Suppressor macrophage treated with lipopolysaccharide for 1 hour (primary cell): ENCODE measurements at regions not wholly inside any gene's neighbourhood (a gene's known extent, or its start where the extent isn't known, plus 50 kb on each side); places are given as distances from the start of the nearest gene placed in this dataset.
"Not testable (repeated sequence)": the region's sequence is repeated elsewhere in the genome, so short reads cannot be mapped to it uniquely, and the experiment has no call there.

ENCODE experiments used
- DNase-seq, 3 donors: peaks; one replicate each; pipeline ENCODE4 v3.0.0-alpha.2; 2020 to 2022

DNA sequence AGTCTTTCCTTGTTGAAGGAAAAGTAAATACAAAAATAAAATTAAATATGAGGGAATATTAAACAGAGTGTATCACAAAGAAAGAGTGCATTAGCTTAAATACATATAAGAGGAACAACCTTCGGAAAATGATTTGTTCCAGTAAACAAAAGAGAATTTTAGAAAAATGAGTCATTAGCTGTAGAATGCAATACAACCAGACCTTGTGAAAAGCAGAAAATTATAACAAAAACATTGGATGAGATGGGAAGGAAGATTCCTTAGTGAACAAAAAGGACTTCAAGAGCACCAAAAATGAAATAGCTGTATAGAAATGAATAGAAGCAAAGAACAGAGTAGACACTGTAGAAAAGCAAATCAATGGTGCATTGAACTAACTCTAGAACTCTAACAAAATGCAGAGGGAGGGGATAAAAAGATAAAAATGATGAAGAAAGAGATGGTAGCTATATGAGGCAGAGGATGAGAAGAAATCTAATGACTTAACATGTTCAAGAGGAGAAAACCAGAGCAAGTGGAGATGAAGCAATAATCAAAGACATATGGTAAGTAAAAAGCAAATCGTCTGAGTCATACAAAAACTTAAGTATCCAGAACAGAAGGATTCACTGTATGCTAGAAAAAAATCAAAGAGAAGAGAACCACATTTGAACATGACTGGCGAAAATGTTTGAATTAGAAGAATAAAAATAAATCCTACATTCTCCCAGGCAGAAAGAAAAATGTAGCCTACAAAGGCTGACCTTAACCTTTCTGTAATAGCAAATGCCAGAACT is 190.5 kb downstream of the TMEM26 start:
- DNase-seq, result no peak

DNA sequence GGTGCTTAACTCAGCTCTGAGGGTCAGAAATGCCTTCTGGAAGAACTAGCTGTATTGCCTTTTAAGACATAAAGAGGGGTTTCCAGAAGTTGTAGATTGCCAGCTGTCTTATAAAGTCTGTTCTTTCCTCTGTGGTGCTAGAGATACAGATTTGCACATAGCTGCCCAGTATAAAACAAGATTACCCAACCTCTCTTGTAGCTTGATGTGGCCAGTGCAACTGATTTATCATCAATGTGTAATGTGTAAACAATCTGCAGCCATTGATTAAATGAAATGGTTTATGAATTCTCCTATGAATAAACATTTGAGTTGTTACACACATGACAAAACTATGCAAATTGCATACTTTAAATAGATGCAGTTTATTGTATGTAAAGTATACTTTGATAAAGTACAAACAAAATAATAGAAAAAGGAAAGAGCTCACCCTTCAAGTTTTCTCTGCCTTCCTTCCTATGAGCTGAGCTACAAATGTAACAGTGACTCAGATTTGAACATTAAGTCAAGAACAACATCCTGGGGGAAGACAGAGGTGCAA is 195.2 kb downstream of the TMEM26 start:
- no peak for DNase-seq

- DNase-seq, result no peak
These were observed 196.0 kb downstream of the TMEM26 start for GRCh38 chr10:61257136-61257535.

- not testable (repeated sequence) for DNase-seq
These were observed 200.9 kb downstream of the TMEM26 start for GRCh38 chr10:61252326-61252725.

DNA sequence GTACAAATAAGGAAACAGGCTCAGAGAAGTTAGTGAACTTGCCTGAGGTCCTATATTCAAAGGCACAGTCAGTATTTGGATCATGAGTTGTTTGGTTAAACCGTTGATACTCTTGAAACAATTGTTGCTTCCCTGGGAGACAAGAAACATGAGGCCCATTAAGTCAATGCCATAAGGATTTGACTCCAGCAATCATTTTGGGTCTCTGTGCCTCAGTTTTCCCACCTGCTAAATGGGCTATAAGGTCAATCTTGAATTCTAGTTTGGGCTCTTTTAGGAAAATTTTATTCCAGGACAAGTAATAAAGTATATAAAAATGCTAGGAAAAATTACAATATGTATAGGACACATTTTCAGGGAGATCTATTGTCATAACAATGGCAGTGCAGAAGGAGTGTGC is 202.1 kb downstream of the TMEM26 start:
- no peak for DNase-seq

- DNase-seq, result no peak
These were observed 203.1 kb downstream of the TMEM26 start for GRCh38 chr10:61250131-61250530.

- no peak for DNase-seq
These were observed 205.2 kb downstream of the TMEM26 start for GRCh38 chr10:61248013-61248412.

DNA sequence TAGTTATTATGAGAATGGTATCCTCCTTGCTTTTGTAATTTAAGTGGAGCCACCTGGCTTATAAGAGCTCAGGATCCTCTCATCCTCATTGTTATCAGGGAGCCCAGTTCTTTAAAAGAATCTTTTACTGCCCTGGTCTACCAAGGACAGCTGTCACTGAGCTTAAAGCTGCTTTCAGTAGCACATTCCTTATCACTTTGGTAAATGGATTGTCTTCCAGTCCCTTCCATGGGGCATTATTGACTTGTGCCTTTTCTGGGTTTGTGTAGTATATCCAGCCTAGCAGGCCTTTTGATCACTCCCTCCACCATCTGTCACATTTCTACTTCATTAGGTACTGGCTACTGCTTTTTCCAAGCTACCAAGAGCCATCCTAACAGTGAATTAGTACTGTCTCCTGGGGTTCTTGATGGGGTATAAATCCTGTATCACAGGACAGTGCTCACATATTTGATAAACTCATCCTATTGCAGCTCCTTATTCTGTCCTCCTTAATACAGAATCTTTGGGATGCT is 208.9 kb downstream of the TMEM26 start:
- DNase-seq, result no peak

DNA sequence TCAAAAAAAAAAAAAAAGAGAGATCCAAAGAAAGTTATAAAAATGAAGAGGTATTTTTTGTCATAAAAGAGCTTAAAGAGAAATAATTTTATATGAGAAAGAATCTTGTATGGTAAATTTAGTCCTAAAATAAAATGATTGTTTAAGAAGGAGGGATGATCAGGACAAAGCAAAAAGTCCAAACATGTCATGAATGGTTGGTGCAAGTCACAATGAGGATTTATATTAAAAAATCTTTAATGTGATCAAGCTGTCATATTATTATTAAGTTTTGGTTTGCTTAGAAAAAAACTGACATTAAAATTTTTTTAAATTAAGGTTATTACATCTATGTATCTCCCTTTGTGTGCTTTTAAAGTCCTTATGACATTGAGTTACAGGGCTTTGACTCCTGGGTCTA is 220.4 kb downstream of the TMEM26 start:
- DNase-seq, result no peak

DNA sequence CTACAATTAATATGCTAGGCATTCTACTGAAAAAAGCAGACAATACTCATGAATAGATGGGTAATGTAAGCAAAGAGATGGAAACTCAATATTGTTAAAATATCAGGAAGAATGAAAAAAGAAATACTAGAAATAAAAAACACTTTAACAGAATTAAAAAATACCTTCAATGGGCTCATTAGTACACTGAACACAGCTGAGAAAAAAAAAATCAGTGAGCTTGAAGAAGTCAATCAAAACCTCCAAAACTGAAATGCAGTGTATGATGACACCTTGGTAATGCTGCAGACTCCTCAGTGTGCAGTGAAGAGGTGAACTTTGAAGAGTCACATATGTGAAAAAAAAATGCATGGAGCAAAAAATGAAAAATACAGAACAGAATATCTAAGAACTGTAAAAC is 227.2 kb downstream of the TMEM26 start:
- no peak for DNase-seq

DNA sequence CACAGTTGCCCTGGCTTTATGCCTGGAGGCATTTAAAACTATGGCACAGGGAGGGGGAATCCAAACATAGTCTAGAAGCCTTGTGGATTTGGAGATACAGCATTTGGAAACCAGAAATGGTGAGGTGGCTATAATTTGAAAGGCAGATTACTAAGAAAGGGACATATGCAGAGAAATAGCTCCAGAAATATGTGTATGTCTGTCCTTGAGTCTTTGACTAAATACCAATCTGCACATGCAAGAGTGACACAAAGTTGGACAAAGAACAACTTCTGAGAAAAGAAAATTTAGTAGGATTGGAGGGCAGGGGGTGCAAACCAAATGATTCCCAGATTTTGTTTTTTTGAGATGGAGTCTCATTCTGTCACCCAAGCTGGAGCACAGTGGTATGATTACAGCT is 229.6 kb downstream of the TMEM26 start:
- DNase-seq, result no peak

GRCh38 chr10:61219696-61220095 is 233.5 kb downstream of the TMEM26 start:
- no peak for DNase-seq

GRCh38 chr10:61217851-61218565 is 235.2 kb downstream of the TMEM26 start:
- no peak for DNase-seq

GRCh38 chr10:61215246-61215645 is 237.9 kb downstream of the TMEM26 start:
- no peak for DNase-seq

GRCh38 chr10:61211468-61211867 is 241.7 kb downstream of the TMEM26 start:
- DNase-seq, result peak in 2 of 3 donors; percentile 0 to 4

DNA sequence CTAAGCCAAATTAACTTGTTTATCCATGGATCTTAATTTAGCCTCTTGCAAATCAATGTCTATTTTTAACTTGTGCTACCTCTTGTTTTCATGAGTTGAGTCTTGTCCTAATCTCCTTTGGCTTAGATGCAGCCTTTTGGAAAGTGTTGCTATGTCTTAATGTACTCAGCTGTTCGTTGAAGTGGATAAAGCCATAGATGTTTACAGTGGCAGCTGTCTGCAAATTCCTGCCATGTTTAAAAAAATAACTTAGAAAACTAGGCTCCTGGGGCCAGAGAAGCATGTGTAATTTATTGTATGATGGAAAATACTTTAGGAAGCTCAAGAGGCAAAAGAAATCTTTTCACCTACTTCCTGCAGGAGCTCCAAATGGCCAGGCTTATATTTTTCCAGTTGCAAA is 253.1 kb upstream of the RHOBTB1 start:
- DNase-seq, result no peak

DNA sequence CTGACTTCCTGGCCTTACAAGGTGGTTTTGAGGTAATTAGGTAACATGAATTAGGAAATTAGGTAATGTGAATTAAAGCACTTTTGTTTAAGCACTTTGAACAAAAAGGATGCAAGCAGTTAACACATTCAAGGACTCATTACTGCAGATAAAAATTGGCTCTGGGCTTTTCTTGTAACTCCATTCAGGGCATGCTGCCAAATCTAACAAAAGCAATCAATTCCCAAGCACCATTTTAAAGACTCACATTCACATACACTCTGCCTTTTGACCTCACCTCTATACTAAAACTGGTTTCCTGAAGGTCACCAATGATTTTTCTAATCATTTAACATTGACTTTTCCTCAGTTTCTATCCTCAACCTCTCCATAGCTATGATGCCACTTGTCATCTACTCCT is 251.2 kb upstream of the RHOBTB1 start:
- no peak for DNase-seq

GRCh38 chr10:61192589-61192988 is 248.6 kb upstream of the RHOBTB1 start:
- DNase-seq, result not testable (repeated sequence)

DNA sequence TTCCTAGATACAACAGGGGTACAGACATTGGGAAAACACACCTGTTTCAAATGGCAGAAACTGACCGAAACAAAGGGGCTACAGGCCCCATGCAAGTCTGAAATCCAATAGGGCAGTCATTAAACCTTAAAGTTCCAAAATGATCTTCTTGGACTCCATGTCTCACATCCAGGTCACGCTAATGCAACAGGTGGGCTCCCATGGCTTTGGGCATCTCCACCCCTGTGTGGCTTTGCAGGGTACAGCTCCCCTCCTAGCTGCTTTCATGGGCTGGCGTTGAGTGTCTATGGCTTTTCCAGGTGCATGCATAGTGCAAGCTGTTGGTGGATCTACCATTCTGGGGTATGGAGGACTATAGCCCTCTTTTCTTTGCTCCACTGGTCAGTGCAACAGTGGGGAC is 248.1 kb upstream of the RHOBTB1 start:
- DNase-seq, result no peak

DNA sequence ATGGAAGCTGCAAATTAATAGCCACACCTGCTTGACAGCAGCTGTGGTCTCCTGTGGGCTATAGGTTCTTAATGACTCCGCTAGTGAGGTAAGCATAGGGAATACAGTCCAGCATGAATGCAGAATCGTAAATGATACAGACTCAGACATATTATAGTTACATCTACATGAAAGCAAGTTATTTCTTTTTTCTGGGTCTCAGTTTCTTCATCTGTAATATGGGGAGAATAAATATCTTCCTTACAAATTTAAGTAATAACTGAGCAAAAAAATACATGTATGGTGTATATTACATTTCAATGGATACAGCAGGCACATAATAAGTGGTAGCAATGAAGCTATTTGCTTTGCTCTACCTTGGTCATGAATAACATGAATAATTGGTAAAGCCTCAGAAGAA is 245.9 kb upstream of the RHOBTB1 start:
- no peak for DNase-seq

DNA sequence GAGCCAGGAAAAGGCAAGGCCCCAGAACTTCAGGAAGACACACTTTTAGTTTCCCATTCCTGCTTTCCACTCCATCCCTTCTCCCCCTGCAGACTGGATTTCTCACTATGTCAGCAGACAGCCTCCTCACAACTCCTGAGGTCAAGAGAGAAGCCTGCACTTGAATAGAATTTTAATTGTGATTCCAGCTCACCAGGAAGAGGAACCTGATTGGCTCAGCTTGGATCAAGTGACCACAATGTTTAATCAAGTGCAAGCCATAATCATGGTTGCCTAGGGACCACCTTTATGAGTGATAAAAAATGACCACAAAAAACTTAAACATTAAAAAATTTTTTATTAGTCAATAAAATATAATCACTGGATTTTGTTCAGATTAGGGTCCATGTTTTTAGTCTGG is 244.7 kb upstream of the RHOBTB1 start:
- DNase-seq, result no peak

DNA sequence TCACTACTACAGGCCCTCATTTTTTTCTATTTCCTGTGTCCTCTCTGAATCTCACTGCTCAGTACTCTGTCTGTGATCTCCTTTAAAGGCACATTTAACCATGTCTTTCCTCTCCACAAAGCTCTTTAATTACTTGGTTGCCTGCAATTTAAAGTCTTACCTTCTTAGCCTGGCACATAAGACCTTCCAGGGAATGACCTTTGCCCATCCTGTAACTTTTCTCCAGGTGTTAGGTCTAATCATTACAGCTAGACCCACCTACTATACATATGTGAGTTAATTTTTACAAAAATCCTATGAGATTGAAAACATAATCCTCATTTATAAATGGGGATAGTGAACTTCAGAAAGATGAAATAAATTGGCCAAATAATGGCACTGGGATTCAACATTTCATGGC is 244.1 kb upstream of the RHOBTB1 start:
- no peak for DNase-seq

- no peak for DNase-seq
These were observed 243.6 kb upstream of the RHOBTB1 start for GRCh38 chr10:61187601-61188000.

DNA sequence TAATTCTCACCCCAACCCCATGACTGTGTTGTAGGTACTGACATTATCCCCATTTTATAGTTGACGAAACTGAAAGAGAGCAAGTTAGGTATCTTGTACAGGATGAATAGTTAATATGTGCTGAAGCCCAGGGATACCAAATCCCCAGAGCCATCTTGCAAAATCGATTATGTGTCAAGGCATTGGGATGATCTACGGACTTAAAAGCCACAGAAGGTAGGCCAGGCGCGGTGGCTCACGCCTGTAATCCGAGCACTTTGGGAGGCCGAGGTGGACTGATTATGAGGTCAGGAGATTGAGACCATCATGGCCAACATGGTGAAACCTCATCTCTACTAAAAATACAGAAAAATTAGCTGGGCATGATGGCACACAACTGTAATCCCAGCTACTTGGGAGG is 242.4 kb upstream of the RHOBTB1 start:
- DNase-seq, result no peak
